22Rv1 (cell line): ENCODE measurements at regions not wholly inside any gene's neighbourhood (a gene's known extent, or its start where the extent isn't known, plus 50 kb on each side); places are given as distances from the start of the nearest gene placed in this dataset.

Experiments used
- H3K27ac ChIP-seq: fragments of 450-650 bp; 2 replicates; pipeline ENCODE4 v1.5.1; 2017
- CTCF ChIP-seq: fragments of 450-650 bp; IDR thresholded peaks from 2 replicates; pipeline ENCODE4 v1.5.1; 2017; ENCODE audit warnings: mild to moderate bottlenecking
- ZFX ChIP-seq: fragments of 450-650 bp; IDR thresholded peaks from 2 replicates; pipeline ENCODE4 v1.6.1; 2017; ENCODE audit warnings: antibody characterized with exemption, borderline replicate concordance

- H3K27ac ChIP-seq, result no peak overlapping the region
- TF ChIP-seq CTCF (no peak), ZFX (no peak)
Observed at GRCh38 chr6:98203170-98203806, 631.1 kb upstream of the POU3F2 start.

GRCh38 chr6:98212468-98212867 is 621.9 kb upstream of the POU3F2 start:
- TF ChIP-seq CTCF (no peak), ZFX (no peak)
- no peak overlapping the region for H3K27ac ChIP-seq

GRCh38 chr6:98215531-98215930 is 618.8 kb upstream of the POU3F2 start:
- TF ChIP-seq CTCF (no peak), ZFX (no peak)
- H3K27ac ChIP-seq, result no peak overlapping the region

- H3K27ac ChIP-seq, result no peak overlapping the region
- TF ChIP-seq CTCF, result no peak
- TF ChIP-seq ZFX, result no peak
Observed at GRCh38 chr6:98230250-98230649, 604.1 kb upstream of the POU3F2 start.

- TF ChIP-seq ZFX, result no peak
- no peak for TF ChIP-seq CTCF
- H3K27ac ChIP-seq, result no peak overlapping the region
Observed at GRCh38 chr6:98239057-98239456, 595.3 kb upstream of the POU3F2 start.

GRCh38 chr6:98241630-98242029 is 592.7 kb upstream of the POU3F2 start:
- TF ChIP-seq ZFX (no peak), CTCF (no peak)
- no peak overlapping the region for H3K27ac ChIP-seq

GRCh38 chr6:98254624-98255023 is 579.8 kb upstream of the POU3F2 start:
- TF ChIP-seq CTCF, result no peak
- TF ChIP-seq ZFX, result no peak
- no peak overlapping the region for H3K27ac ChIP-seq
